CD14-positive monocyte (primary cell): ENCODE measurements at regions not wholly inside any gene's neighbourhood (a gene's known extent, or its start where the extent isn't known, plus 50 kb on each side); places are given as distances from the start of the nearest gene placed in this dataset.

Experiments used
- DNase-seq, 3 donors: peaks; one replicate each; pipeline ENCODE4 v3.0.0-alpha.2; 2011 to 2022
- H2AFZ ChIP-seq: 2 replicates; pipeline ENCODE4 v1.6.0; 2012; ENCODE audit warnings: mild to moderate bottlenecking, low read depth, low read length, inconsistent platforms; ENCODE audit not compliant: insufficient read depth, poor library complexity, severe bottlenecking
- H3K27ac ChIP-seq, 2 donors: 1 replicate in 1 of 2; 2 replicates in 1 of 2; pipeline ENCODE4 v1.5.1; 2012 to 2013; ENCODE audit warnings: low read length in 2 of 2, control low read depth in 1 of 2, inconsistent platforms in 1 of 2, low read depth in 1 of 2, mild to moderate bottlenecking in 1 of 2
- H3K27me3 ChIP-seq, 2 donors: one replicate each; pipeline versions ENCODE4 v1.6.0 to v1.6.1; 2011 to 2013; ENCODE audit warnings: low read length in 2 of 2; ENCODE audit not compliant: control insufficient read depth in 2 of 2, insufficient read depth in 2 of 2
- H3K36me3 ChIP-seq, 2 donors: replicated peaks in 1 of 2; 1 replicate in 1 of 2; 2 replicates in 1 of 2; pipeline versions ENCODE4 v1.5.1 to v1.6.1; 2012 to 2013; ENCODE audit warnings: low read length in 2 of 2, control low read depth in 1 of 2, inconsistent platforms in 1 of 2, mild to moderate bottlenecking in 1 of 2; ENCODE audit not compliant: insufficient read depth in 2 of 2, control insufficient read depth in 1 of 2
- H3K4me1 ChIP-seq, 2 donors: 1 replicate in 1 of 2; 2 replicates in 1 of 2; pipeline versions ENCODE4 v1.5.1 to v1.6.1; 2012 to 2013; ENCODE audit warnings: low read length in 2 of 2, control low read depth in 1 of 2, inconsistent platforms in 1 of 2, mild to moderate bottlenecking in 1 of 2, moderate library complexity in 1 of 2; ENCODE audit not compliant: insufficient read depth in 2 of 2, control insufficient read depth in 1 of 2
- H3K4me2 ChIP-seq: replicated peaks from 2 replicates; pipeline ENCODE3; 2012; ENCODE audit warnings: low read length, moderate library complexity, mild to moderate bottlenecking; ENCODE audit not compliant: poor library complexity, severe bottlenecking; ENCODE audit errors: extremely low read depth
- H3K4me3 ChIP-seq, 3 experiments: fragments of 200-600 bp in 1 of 3; sonication (generic) in 1 of 3; replicated peaks in 1 of 3; 1 replicate in 2 of 3; 2 replicates in 1 of 3; pipeline ENCODE4 v1.5.1; 2011 to 2013; ENCODE audit warnings: low read length in 3 of 3, mild to moderate bottlenecking in 3 of 3, control low read depth in 2 of 3, low read depth in 2 of 3, inconsistent platforms in 1 of 3, moderate library complexity in 1 of 3
- H3K79me2 ChIP-seq: 2 replicates; pipeline ENCODE4 v1.6.0; 2012; ENCODE audit warnings: mild to moderate bottlenecking, control low read depth, inconsistent platforms, low read length, moderate library complexity; ENCODE audit not compliant: insufficient read depth
- H3K9ac ChIP-seq: 2 replicates; pipeline ENCODE4 v1.6.0; 2017; ENCODE audit warnings: low read length, mild to moderate bottlenecking; ENCODE audit not compliant: insufficient read depth, poor library complexity, severe bottlenecking
- H3K9me3 ChIP-seq, 2 donors: replicated peaks in 1 of 2; 1 replicate in 1 of 2; 2 replicates in 1 of 2; pipeline versions ENCODE4 v1.5.1 to v1.6.1; 2012 to 2013; ENCODE audit warnings: low read length in 2 of 2, control low read depth in 1 of 2; ENCODE audit not compliant: control insufficient read depth in 1 of 2, insufficient read depth in 1 of 2
- H4K20me1 ChIP-seq: 2 replicates; pipeline ENCODE4 v1.6.0; 2012; ENCODE audit warnings: mild to moderate bottlenecking, low read length, control low read depth, moderate library complexity; ENCODE audit not compliant: insufficient read depth
- H3K27ac Mint-ChIP-seq, 7 donors: one replicate each; pipeline ENCODE4 v1.8.0; 2020; ENCODE audit warnings: mild to moderate bottlenecking in 7 of 7, mixed read lengths in 7 of 7, moderate library complexity in 6 of 7, inconsistent platforms in 2 of 7
- H3K27me3 Mint-ChIP-seq, 3 donors: one replicate each; pipeline ENCODE4 v1.8.0; 2021 to 2022; ENCODE audit warnings: low read depth in 3 of 3, mild to moderate bottlenecking in 3 of 3, mixed read lengths in 3 of 3, moderate library complexity in 3 of 3, inconsistent platforms in 1 of 3
- H3K36me3 Mint-ChIP-seq, 2 donors: one replicate each; pipeline ENCODE4 v1.8.0; 2020; ENCODE audit warnings: mixed read lengths in 2 of 2, inconsistent platforms in 1 of 2, mild to moderate bottlenecking in 1 of 2
- H3K4me1 Mint-ChIP-seq: one replicate; pipeline ENCODE4 v1.8.0; 2020; ENCODE audit warnings: mild to moderate bottlenecking, mixed read lengths
- H3K4me3 Mint-ChIP-seq, 2 donors: one replicate each; pipeline ENCODE4 v1.8.0; 2020; ENCODE audit warnings: mild to moderate bottlenecking in 2 of 2, mixed read lengths in 2 of 2, moderate library complexity in 1 of 2
- H3K9me3 Mint-ChIP-seq, 7 donors: one replicate each; pipeline ENCODE4 v1.8.0; 2020 to 2022; ENCODE audit warnings: mixed read lengths in 7 of 7, mild to moderate bottlenecking in 6 of 7, moderate library complexity in 6 of 7, inconsistent platforms in 2 of 7
- CTCF ChIP-seq: fragments of 200-600 bp; IDR thresholded peaks from one replicate; pipeline ENCODE4 v1.8.0; 2022; ENCODE audit warnings: antibody characterized with exemption, mild to moderate bottlenecking
- WGBS: methylation state at CpG from one replicate; pipeline ENCODE4 v1.1.5; 2013; ENCODE audit warnings: missing lambda C conversion rate; ENCODE audit not compliant: insufficient coverage; 5-methylcytosine and 5-hydroxymethylcytosine counted together
- intact Hi-C, 2 donors: fragments of 100-400 bp; cut with micrococcal nuclease; formaldehyde crosslinking; loops; one replicate each; pipeline versions ENCODE4 v1.15.0 to v1.15.1; 2023

- no peaks in the 10 kb centered on the region for H4K20me1 ChIP-seq
- H2AFZ ChIP-seq = no peak overlapping the region
- no peak overlapping the region for H3K9ac ChIP-seq
- no peak overlapping the region for H3K4me3 Mint-ChIP-seq
- H3K4me1 ChIP-seq = no peaks in the 10 kb centered on the region
- H3K4me3 ChIP-seq = no peak overlapping the region
- H3K4me2 ChIP-seq = no peak overlapping the region
- no peaks in the 10 kb centered on the region for H3K36me3 ChIP-seq
- intact Hi-C loops = no loop called here
- 54% methylated on average over 3 of the region's 7 CpGs for WGBS
- H3K27me3 Mint-ChIP-seq = peaks cover 0 to 2% (median 0%) of the 10 kb centered on the region in 3 donors
- H3K36me3 Mint-ChIP-seq = no peaks in the 10 kb centered on the region
- H3K4me1 Mint-ChIP-seq = no peaks in the 10 kb centered on the region
- peaks cover 25 to 36% of the 10 kb centered on the region in 2 donors for H3K9me3 ChIP-seq
- no peak for TF ChIP-seq CTCF
- no peak for DNase-seq
- no peaks in the 10 kb centered on the region for H3K27me3 ChIP-seq
- H3K27ac ChIP-seq = no peak overlapping the region
- H3K79me2 ChIP-seq = no peaks in the 10 kb centered on the region
- H3K9me3 Mint-ChIP-seq = peaks cover 3 to 12% (median 8%) of the 10 kb centered on the region in 7 donors
- H3K27ac Mint-ChIP-seq = no peak overlapping the region
Measured at GRCh38 chrX:75963774-75964173, 178.7 kb upstream of the MAGEE2 start.

- H3K27me3 ChIP-seq = no peaks in the 10 kb centered on the region
- H3K36me3 Mint-ChIP-seq = no peaks in the 10 kb centered on the region
- H2AFZ ChIP-seq = no peak overlapping the region
- peaks cover 0 to 10% (median 3%) of the 10 kb centered on the region in 7 donors for H3K9me3 Mint-ChIP-seq
- intact Hi-C loops = no loop called here
- H4K20me1 ChIP-seq = no peaks in the 10 kb centered on the region
- no peak for DNase-seq
- H3K4me1 Mint-ChIP-seq = no peaks in the 10 kb centered on the region
- H3K79me2 ChIP-seq = no peaks in the 10 kb centered on the region
- no peak overlapping the region for H3K4me2 ChIP-seq
- peaks cover 30 to 39% of the 10 kb centered on the region in 2 donors for H3K9me3 ChIP-seq
- H3K9ac ChIP-seq = no peak overlapping the region
- no peak overlapping the region for H3K4me3 ChIP-seq
- no peaks in the 10 kb centered on the region for H3K36me3 ChIP-seq
- peaks cover 0 to 2% (median 0%) of the 10 kb centered on the region in 3 donors for H3K27me3 Mint-ChIP-seq
- H3K4me3 Mint-ChIP-seq = no peak overlapping the region
- H3K4me1 ChIP-seq = no peaks in the 10 kb centered on the region
- 80% methylated on average over 1 of the region's 5 CpGs for WGBS
- no peak for TF ChIP-seq CTCF
- peak overlapping the region in 1 of 7 donors; percentile 4 for H3K27ac Mint-ChIP-seq
- H3K27ac ChIP-seq = no peak overlapping the region
Measured at GRCh38 chrX:75968293-75968692, 183.2 kb upstream of the MAGEE2 start.
